NCI-H146 treated with DMSO at 0.1 percent for 48 hours (cell line): ENCODE measurements at regions not wholly inside any gene's neighbourhood (a gene's known extent, or its start where the extent isn't known, plus 50 kb on each side); places are given as distances from the start of the nearest gene placed in this dataset.
A peak's percentile ranks its signal among the peaks of the same experiment; 100 is the strongest.

Source experiments
- DNase-seq: peaks from one replicate; lab custom pipeline; 2025; ENCODE audit not compliant: unreplicated experiment; lab: John Stamatoyannopoulos, UW

GRCh38 chr9:90538566-90538965 lies 104.1 kb downstream of the DIRAS2 start:
- DNase-seq = no peak

- DNase-seq = no peak
These were observed 103.3 kb downstream of the DIRAS2 start for GRCh38 chr9:90539286-90539685.

GRCh38 chr9:90540734-90541133 lies 101.9 kb downstream of the DIRAS2 start:
- no peak for DNase-seq

DNA sequence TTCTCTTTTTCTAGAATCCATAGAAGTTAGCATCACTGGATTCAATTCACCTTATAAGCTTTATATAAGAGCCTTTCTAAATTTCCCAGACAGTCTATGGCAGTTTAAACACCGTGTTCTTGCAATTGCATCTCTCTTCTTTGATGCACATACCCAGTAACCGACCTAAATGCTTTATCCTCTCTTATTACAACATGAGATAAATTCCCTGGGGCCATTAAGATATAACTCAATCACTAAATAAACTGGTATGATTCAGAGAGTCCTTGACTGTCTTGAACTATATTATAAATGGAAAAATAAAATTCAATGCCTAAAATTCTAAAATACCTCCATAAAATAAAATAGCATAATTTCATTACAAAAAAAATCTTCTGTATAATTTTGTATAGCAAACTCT lies 98.1 kb downstream of the DIRAS2 start:
- DNase-seq = no peak

DNA sequence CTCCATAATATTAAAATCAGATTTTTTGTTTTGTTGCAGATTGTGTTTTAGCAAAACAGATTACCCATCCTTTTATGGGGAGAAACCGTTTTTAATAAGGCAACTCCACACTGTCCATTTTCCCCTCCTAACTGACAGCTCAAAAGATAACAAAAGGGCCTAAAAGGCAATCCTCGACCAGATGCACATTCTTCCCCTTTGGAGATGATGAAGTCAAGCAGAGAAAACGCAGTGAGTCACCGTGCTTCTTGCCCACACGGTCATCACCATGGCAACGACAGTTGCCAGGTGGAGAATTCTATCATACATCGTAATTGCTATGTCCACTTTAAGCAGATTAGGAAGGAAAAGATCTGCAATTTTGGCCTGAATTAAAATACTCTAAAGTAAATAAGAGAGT lies 96.4 kb downstream of the DIRAS2 start:
- peak; percentile 92 for DNase-seq

DNA sequence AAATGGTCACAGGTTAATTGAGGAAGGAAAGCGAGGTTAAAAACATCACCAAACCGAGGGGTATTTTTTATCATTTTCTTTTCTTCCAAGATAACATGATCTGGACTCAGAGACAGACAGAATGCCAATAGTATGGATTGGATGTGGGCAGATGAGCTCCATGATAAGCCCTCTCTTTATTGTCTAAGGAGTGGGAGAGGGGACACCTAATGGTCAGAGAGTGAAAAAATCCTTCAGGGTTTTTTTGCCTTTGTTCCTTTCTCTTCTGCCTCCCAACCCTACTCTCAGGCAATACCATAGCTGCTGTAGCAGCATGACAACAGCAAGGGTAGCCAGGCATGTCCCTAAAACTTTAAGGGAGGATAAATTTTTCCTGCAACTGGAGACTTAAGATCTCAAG lies 94.7 kb downstream of the DIRAS2 start:
- no peak for DNase-seq

GRCh38 chr9:90552317-90552716 lies 90.3 kb downstream of the DIRAS2 start:
- no peak for DNase-seq

DNA sequence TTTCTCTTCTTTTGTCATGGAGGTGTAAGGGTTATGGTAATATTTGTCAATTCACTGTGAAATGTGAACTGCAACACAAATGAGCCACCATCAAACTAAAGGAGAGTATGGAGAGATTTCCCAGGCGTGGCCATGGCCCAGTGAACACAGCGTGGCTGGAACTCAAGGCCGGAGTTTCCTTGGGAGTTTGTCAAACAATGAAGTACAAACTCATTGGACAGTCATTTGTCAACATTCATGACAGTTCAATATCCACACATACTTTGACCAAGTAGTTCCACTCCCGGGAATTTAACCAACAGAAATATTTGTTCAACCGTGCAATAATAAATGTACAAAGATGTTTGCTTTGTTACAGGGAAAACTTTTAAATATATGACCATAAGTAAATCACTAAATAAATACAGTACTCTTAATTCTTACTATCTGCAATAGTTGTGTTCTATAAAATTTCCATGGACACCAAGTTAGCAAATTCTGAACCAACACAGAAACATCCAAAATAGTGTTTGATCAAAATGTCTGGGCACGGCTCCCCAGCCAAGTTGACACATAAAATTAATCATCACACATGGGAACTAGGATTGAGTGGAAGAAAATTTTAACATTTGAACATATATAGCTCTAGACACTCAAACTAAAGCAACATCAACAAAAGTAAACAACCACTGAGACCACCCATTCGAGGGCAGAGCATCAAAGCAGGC lies 87.1 kb downstream of the DIRAS2 start:
- no peak for DNase-seq

DNA sequence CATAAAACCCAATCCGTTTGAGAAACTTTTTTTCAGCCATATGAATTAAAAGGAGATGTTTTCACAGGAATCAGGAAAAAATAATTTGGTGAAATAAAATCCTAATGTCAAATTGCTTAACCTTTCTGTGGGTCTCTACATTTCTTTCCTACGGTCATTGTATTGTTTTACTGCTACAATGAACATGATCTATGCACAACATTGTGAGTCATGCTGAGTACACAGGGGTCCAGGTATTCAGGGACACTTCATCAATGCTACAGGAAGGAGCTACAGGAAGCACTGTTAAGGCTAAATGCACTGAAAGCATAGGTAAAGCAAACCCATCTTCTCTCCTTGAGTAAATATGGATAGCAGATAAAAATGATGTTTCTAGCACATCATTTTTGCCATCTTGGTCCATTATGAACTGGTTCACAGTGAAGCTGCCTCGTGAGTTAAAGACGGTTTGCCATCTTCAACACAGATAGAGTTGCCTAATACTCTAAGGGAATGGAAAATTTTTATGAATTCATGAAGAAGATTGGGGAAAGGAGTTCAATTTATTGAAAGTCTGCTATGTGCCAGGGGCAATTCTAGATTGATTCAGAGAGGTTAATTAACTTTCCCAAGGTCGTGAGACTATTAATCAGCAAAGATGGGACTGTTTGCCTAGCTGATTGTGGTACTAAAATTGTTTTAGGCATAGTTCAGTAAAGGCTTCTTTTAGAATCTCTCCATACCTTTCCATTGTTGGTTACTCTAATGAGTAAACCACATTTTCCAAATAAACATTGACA lies 85.5 kb downstream of the DIRAS2 start:
- DNase-seq = peak; percentile 40

DNA sequence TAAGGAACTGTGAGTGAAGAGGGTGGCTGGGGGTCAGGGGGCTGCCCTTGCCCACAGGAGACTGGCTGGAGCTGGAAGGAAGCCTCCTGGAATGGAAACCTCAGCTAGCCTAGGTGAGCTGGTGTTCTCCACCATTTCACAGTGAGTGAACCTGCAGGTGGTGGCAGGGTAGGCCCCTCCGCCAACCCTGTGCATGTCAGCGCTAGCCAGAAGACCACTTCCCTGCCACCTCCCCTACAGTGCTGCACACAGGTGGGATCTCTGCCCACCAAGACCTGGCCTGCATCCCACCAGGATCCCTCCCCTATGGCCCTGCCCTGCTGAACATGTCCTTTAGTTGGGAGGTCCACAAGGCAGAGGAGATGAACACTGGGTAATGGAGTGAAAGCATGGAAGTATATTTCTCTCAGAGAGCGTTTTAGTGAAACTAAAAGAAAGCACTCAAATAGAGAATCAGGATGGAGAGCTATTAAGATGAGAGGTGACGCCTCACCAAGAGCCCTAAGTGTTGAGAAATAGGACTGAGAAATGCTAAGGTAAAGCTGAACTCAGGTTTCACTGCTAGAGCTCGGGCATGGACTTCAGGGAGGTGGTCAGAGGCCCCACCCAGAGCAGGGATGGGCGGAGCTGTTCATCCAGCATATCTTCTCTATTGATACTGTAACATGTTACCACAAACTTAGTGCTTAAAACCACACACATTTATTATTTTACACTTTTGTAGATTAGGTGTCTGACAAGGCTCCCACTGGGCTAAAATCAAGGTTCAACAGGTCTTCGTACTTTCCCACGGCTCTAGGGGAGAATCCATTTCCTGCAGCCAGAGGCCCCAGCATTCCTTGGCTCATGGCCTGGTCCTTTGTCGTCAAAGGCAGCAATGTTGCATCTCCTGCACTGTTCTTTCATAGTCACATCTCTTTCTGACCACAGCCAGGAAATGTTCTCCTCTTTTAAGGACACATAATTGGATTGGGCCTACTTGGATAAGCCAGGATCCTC lies 83.2 kb downstream of the DIRAS2 start:
- no peak for DNase-seq
